Activated T-cell treated with anti-CD3 and anti-CD28 coated beads for 4 hours (primary cell): ENCODE measurements at regions not wholly inside any gene's neighbourhood (a gene's known extent, or its start where the extent isn't known, plus 50 kb on each side); places are given as distances from the start of the nearest gene placed in this dataset.
"Not testable (repeated sequence)": the region's sequence is repeated elsewhere in the genome, so short reads cannot be mapped to it uniquely, and the experiment has no call there.

Experiments used
- DNase-seq: peaks from one replicate; pipeline ENCODE4 v3.0.0-alpha.2; 2020

- DNase-seq = not testable (repeated sequence)
Observed at GRCh38 chr6:16039892-16040627, 88.8 kb upstream of the MYLIP start.

GRCh38 chr6:16038938-16039337, 89.9 kb upstream of the MYLIP start:
- DNase-seq = no peak

- DNase-seq = no peak
Observed at GRCh38 chr6:16035488-16036080, 93.3 kb upstream of the MYLIP start.

GRCh38 chr6:16033214-16033613, 95.7 kb upstream of the MYLIP start:
- no peak for DNase-seq

GRCh38 chr6:16031278-16031981, 97.5 kb upstream of the MYLIP start:
- DNase-seq = no peak

- no peak for DNase-seq
Observed at GRCh38 chr6:16028966-16029365, 99.9 kb upstream of the MYLIP start.

GRCh38 chr6:16020259-16020658, 108.6 kb upstream of the MYLIP start:
- no peak for DNase-seq

GRCh38 chr6:16019462-16019861, 109.4 kb upstream of the MYLIP start:
- no peak for DNase-seq

- no peak for DNase-seq
Observed at GRCh38 chr6:16018626-16019025, 110.3 kb upstream of the MYLIP start.

- DNase-seq = not testable (repeated sequence)
Observed at GRCh38 chr6:16014325-16014724, 114.6 kb upstream of the MYLIP start.

- no peak for DNase-seq
Observed at GRCh38 chr6:16007146-16007545, 121.7 kb upstream of the MYLIP start.

GRCh38 chr6:16006681-16007080, 122.2 kb upstream of the MYLIP start:
- no peak for DNase-seq

- DNase-seq = no peak
Observed at GRCh38 chr6:16004934-16005679, 123.8 kb upstream of the MYLIP start.

GRCh38 chr6:16003197-16003491, 125.7 kb upstream of the MYLIP start:
- DNase-seq = no peak

- no peak for DNase-seq
Observed at GRCh38 chr6:16002332-16003196, 126.3 kb upstream of the MYLIP start.

GRCh38 chr6:16001158-16001557, 127.7 kb upstream of the MYLIP start:
- DNase-seq = no peak

GRCh38 chr6:15999201-15999600, 129.7 kb upstream of the MYLIP start:
- DNase-seq = no peak

- no peak for DNase-seq
Observed at GRCh38 chr6:15997586-15998388, 131.1 kb upstream of the MYLIP start.

- DNase-seq = no peak
Observed at GRCh38 chr6:15996030-15996429, 132.9 kb upstream of the MYLIP start.

- no peak for DNase-seq
Observed at GRCh38 chr6:15995493-15995892, 133.4 kb upstream of the MYLIP start.

- no peak for DNase-seq
Observed at GRCh38 chr6:15994814-15995459, 133.9 kb upstream of the MYLIP start.
